ENCODE measurements at regions not wholly inside any gene's neighbourhood (a gene's known extent, or its start where the extent isn't known, plus 50 kb on each side); places are given as distances from the start of the nearest gene placed in this dataset.

DNA sequence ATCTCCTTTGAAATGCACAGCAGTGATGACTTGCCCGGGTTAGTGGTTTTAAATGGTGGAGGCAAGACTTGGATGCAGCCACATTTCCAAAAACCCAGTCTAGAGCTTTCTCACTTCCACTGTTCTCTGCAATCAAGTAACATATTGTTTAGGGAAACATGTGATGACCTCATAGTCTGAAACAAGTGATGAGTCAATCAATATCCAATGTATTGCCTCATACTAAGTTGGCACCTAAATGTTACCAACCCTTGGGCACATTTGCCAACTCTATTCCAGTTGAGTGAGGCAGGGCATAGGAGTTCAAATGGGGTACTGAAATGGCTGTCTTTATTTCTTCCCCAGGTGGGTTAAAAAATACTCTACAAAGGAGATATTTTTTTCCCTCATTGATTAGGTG lies 1105.4 kb downstream of the VRK1 start:
- TF ChIP-seq, protein P1, sequence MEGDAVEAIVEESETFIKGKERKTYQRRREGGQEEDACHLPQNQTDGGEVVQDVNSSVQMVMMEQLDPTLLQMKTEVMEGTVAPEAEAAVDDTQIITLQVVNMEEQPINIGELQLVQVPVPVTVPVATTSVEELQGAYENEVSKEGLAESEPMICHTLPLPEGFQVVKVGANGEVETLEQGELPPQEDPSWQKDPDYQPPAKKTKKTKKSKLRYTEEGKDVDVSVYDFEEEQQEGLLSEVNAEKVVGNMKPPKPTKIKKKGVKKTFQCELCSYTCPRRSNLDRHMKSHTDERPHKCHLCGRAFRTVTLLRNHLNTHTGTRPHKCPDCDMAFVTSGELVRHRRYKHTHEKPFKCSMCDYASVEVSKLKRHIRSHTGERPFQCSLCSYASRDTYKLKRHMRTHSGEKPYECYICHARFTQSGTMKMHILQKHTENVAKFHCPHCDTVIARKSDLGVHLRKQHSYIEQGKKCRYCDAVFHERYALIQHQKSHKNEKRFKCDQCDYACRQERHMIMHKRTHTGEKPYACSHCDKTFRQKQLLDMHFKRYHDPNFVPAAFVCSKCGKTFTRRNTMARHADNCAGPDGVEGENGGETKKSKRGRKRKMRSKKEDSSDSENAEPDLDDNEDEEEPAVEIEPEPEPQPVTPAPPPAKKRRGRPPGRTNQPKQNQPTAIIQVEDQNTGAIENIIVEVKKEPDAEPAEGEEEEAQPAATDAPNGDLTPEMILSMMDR (IDR thresholded peaks at IDR 0.05): no peak
- TF ChIP-seq MYBL2 (CRISPR knock-in tag; IDR thresholded peaks at IDR 0.05) (no peak), ESRRA (CRISPR knock-in tag; IDR thresholded peaks at IDR 0.05; ENCODE audit: borderline replicate concordance) (no peak), NFYB (CRISPR knock-in tag; conservative IDR thresholded peaks at IDR 0.05; ENCODE audit: low read depth) (no peak)
- TF ChIP-seq, protein P2, sequence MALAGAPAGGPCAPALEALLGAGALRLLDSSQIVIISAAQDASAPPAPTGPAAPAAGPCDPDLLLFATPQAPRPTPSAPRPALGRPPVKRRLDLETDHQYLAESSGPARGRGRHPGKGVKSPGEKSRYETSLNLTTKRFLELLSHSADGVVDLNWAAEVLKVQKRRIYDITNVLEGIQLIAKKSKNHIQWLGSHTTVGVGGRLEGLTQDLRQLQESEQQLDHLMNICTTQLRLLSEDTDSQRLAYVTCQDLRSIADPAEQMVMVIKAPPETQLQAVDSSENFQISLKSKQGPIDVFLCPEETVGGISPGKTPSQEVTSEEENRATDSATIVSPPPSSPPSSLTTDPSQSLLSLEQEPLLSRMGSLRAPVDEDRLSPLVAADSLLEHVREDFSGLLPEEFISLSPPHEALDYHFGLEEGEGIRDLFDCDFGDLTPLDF (CRISPR knock-in tag; IDR thresholded peaks at IDR 0.05): no peak
- TF ChIP-seq, protein P3, sequence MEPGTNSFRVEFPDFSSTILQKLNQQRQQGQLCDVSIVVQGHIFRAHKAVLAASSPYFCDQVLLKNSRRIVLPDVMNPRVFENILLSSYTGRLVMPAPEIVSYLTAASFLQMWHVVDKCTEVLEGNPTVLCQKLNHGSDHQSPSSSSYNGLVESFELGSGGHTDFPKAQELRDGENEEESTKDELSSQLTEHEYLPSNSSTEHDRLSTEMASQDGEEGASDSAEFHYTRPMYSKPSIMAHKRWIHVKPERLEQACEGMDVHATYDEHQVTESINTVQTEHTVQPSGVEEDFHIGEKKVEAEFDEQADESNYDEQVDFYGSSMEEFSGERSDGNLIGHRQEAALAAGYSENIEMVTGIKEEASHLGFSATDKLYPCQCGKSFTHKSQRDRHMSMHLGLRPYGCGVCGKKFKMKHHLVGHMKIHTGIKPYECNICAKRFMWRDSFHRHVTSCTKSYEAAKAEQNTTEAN (CRISPR knock-in tag; IDR thresholded peaks at IDR 0.05): no peak
- TF ChIP-seq, protein P4, sequence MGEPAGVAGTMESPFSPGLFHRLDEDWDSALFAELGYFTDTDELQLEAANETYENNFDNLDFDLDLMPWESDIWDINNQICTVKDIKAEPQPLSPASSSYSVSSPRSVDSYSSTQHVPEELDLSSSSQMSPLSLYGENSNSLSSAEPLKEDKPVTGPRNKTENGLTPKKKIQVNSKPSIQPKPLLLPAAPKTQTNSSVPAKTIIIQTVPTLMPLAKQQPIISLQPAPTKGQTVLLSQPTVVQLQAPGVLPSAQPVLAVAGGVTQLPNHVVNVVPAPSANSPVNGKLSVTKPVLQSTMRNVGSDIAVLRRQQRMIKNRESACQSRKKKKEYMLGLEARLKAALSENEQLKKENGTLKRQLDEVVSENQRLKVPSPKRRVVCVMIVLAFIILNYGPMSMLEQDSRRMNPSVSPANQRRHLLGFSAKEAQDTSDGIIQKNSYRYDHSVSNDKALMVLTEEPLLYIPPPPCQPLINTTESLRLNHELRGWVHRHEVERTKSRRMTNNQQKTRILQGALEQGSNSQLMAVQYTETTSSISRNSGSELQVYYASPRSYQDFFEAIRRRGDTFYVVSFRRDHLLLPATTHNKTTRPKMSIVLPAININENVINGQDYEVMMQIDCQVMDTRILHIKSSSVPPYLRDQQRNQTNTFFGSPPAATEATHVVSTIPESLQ (CRISPR knock-in tag; IDR thresholded peaks at IDR 0.05): no peak

Data from WTC11 (cell line).